ENCODE measurements at regions not wholly inside any gene's neighbourhood (a gene's known extent, or its start where the extent isn't known, plus 50 kb on each side); places are given as distances from the start of the nearest gene placed in this dataset.

DNA sequence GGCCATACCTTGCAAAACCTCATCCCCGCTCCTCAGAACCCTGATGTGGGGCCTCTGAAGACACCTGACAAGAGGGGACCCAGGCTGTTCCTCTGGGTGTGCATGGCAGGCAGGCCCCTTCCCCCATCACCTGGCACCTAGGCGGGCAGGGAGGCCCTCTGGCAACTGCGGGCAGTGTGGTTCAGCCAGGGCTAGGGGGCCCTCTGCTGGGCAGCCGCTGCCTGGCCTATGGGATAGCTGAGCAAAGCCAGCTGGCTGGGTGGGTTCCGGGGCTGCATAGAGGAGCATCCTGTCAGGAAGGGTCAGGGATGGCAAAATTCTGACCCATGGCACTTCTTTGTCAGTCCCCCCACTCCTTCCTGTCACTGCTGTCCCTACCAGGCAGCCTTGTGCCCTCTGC, 228.7 kb upstream of the ASIC2 start:
- TF ChIP-seq, protein P1, sequence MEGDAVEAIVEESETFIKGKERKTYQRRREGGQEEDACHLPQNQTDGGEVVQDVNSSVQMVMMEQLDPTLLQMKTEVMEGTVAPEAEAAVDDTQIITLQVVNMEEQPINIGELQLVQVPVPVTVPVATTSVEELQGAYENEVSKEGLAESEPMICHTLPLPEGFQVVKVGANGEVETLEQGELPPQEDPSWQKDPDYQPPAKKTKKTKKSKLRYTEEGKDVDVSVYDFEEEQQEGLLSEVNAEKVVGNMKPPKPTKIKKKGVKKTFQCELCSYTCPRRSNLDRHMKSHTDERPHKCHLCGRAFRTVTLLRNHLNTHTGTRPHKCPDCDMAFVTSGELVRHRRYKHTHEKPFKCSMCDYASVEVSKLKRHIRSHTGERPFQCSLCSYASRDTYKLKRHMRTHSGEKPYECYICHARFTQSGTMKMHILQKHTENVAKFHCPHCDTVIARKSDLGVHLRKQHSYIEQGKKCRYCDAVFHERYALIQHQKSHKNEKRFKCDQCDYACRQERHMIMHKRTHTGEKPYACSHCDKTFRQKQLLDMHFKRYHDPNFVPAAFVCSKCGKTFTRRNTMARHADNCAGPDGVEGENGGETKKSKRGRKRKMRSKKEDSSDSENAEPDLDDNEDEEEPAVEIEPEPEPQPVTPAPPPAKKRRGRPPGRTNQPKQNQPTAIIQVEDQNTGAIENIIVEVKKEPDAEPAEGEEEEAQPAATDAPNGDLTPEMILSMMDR (IDR thresholded peaks at IDR 0.05), result peak in 1 of 6 experiments; percentile 20
- TF ChIP-seq POLR2A (IDR thresholded peaks at IDR 0.05), result no peak

All from Peyer's patch (tissue), 4 donors.